Mesenchymal stem cell (in vitro differentiated cells and primary cell): ENCODE measurements at regions not wholly inside any gene's neighbourhood (a gene's known extent, or its start where the extent isn't known, plus 50 kb on each side); places are given as distances from the start of the nearest gene placed in this dataset.

Experiments
- DNase-seq: peaks from one replicate; pipeline ENCODE4 v3.0.0-alpha.2; 2013
- H2AFZ ChIP-seq: one replicate; pipeline ENCODE4 v1.6.1; 2013; ENCODE audit warnings: low read depth, mild to moderate bottlenecking, control low read depth, inconsistent platforms, low read length, moderate library complexity
- H2AK5ac ChIP-seq: 2 replicates; pipeline ENCODE4 v1.6.1; 2013; ENCODE audit warnings: low read length, moderate library complexity, mild to moderate bottlenecking, inconsistent platforms; ENCODE audit not compliant: severe bottlenecking
- H2BK120ac ChIP-seq: one replicate; pipeline ENCODE4 v1.6.1; 2013; ENCODE audit warnings: low read depth, mild to moderate bottlenecking, inconsistent platforms, low read length, moderate library complexity
- H2BK12ac ChIP-seq, 2 experiments: one replicate each; pipeline ENCODE4 v1.6.1; 2013; ENCODE audit warnings: inconsistent platforms in 2 of 2, low read length in 2 of 2, mild to moderate bottlenecking in 2 of 2, moderate library complexity in 2 of 2, control low read depth in 1 of 2
- H2BK15ac ChIP-seq: one replicate; pipeline ENCODE4 v1.6.1; 2013; ENCODE audit warnings: mild to moderate bottlenecking, low read depth, inconsistent platforms; ENCODE audit not compliant: poor library complexity, severe bottlenecking
- H2BK5ac ChIP-seq: 2 replicates; pipeline ENCODE4 v1.6.1; 2013; ENCODE audit warnings: low read depth, mild to moderate bottlenecking, low read length, control low read depth, inconsistent platforms; ENCODE audit not compliant: poor library complexity, severe bottlenecking
- H3K14ac ChIP-seq, 2 experiments: one replicate each; pipeline ENCODE4 v1.6.1; 2013; ENCODE audit warnings: inconsistent platforms in 2 of 2, low read length in 2 of 2, control low read depth in 1 of 2, mild to moderate bottlenecking in 1 of 2, moderate library complexity in 1 of 2
- H3K18ac ChIP-seq, 2 experiments: one replicate each; pipeline ENCODE4 v1.6.1; 2013; ENCODE audit warnings: inconsistent platforms in 2 of 2, low read length in 2 of 2, control low read depth in 1 of 2, low read depth in 1 of 2, mild to moderate bottlenecking in 1 of 2
- H3K23ac ChIP-seq, 2 experiments: one replicate each; pipeline ENCODE4 v1.6.1; 2013; ENCODE audit warnings: inconsistent platforms in 2 of 2, low read length in 2 of 2, mild to moderate bottlenecking in 2 of 2, moderate library complexity in 2 of 2, control low read depth in 1 of 2
- H3K27ac ChIP-seq: 2 replicates; pipeline ENCODE4 v1.5.1; 2013; ENCODE audit warnings: mild to moderate bottlenecking, moderate library complexity, low read length, control low read depth, inconsistent platforms; ENCODE audit not compliant: poor library complexity, severe bottlenecking
- H3K27me3 ChIP-seq, 2 experiments: 2 replicates each; pipeline versions ENCODE4 v1.6.1 to v1.7.0; 2013; ENCODE audit warnings: low read length in 2 of 2, mild to moderate bottlenecking in 2 of 2, moderate library complexity in 2 of 2, control low read depth in 1 of 2, inconsistent platforms in 1 of 2; ENCODE audit not compliant: control insufficient read depth in 1 of 2, insufficient read depth in 1 of 2
- H3K36me3 ChIP-seq, 2 experiments: 2 replicates each; pipeline versions ENCODE4 v1.6.1 to v1.7.0; 2013; ENCODE audit warnings: low read length in 2 of 2, control low read depth in 1 of 2, inconsistent platforms in 1 of 2, low read depth in 1 of 2, mild to moderate bottlenecking in 1 of 2; ENCODE audit not compliant: insufficient read depth in 2 of 2, control insufficient read depth in 1 of 2
- H3K4ac ChIP-seq, 2 experiments: one replicate each; pipeline ENCODE4 v1.6.1; 2013; ENCODE audit warnings: inconsistent platforms in 2 of 2, low read length in 2 of 2, mild to moderate bottlenecking in 2 of 2, moderate library complexity in 2 of 2, control low read depth in 1 of 2, low read depth in 1 of 2
- H3K4me1 ChIP-seq: 2 replicates; pipeline ENCODE4 v1.6.1; 2013; ENCODE audit warnings: low read depth, low read length, control low read depth; ENCODE audit not compliant: control insufficient read depth, insufficient read depth
- H3K4me2 ChIP-seq: 2 replicates; pipeline ENCODE4 v1.6.1; 2013; ENCODE audit warnings: low read length, mild to moderate bottlenecking, inconsistent platforms; ENCODE audit not compliant: poor library complexity, severe bottlenecking
- H3K4me3 ChIP-seq, 2 experiments: 2 replicates each; pipeline versions ENCODE4 v1.5.1 to v1.7.0; 2013; ENCODE audit warnings: low read length in 2 of 2, mild to moderate bottlenecking in 2 of 2, control low read depth in 1 of 2, low read depth in 1 of 2; ENCODE audit not compliant: insufficient read depth in 1 of 2
- H3K79me1 ChIP-seq: replicated peaks from 2 replicates; pipeline ENCODE4 v1.6.1; 2013; ENCODE audit warnings: mild to moderate bottlenecking, control low read depth, low read length, inconsistent platforms; ENCODE audit not compliant: poor library complexity, severe bottlenecking
- H3K9ac ChIP-seq: 2 replicates; pipeline ENCODE4 v1.7.0; 2013; ENCODE audit warnings: mild to moderate bottlenecking, low read length, moderate library complexity
- H3K9me3 ChIP-seq: 2 replicates; pipeline ENCODE4 v1.7.0; 2013; ENCODE audit warnings: mild to moderate bottlenecking, low read length; ENCODE audit not compliant: control insufficient read depth
- H4K8ac ChIP-seq: one replicate; pipeline ENCODE4 v1.6.1; 2013; ENCODE audit warnings: inconsistent platforms, mild to moderate bottlenecking, low read length, moderate library complexity
- H4K91ac ChIP-seq: one replicate; pipeline ENCODE4 v1.6.1; 2013; ENCODE audit warnings: mild to moderate bottlenecking, low read length, inconsistent platforms
- WGBS: methylation state at CpG from one replicate; pipeline ENCODE4 v1.1.7; 2013; ENCODE audit warnings: mixed read lengths; 5-methylcytosine and 5-hydroxymethylcytosine counted together

DNA sequence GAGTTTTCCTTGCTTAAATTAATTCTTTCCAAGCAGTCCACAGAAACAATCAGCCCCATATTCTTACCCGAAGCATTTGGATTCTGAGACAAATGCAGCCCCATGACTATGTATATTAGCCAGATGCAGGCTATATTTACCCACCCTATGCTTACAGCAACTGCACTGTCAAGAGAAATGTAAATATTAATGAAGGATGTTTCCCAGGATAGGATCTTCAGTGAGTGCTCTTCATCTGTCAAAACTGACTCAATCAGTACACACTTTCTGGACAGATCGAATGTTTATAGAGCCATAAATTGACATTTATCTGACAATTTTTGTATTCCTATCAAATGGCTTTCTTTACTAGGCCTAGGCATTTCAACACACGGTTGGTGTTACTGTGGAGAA, 725.3 kb upstream of the SEMA6A start:
- Histone ChIP-seq H3K9ac (no peak overlapping the region), H3K4me3 (no peak overlapping the region), H3K27ac (no peak overlapping the region), H2AK5ac (no peak overlapping the region), H3K4ac (no peak overlapping the region), H4K91ac (no peak overlapping the region), H3K4me2 (no peak overlapping the region), H2BK120ac (no peak overlapping the region), H3K36me3 (no peaks in the 10 kb centered on the region), H3K9me3 (peaks cover 7% of the 10 kb centered on the region), H3K18ac (no peak overlapping the region), H2AFZ (no peak overlapping the region), H3K27me3 (no peaks in the 10 kb centered on the region), H3K14ac (no peak overlapping the region), H3K4me1 (no peaks in the 10 kb centered on the region), H2BK15ac (no peak overlapping the region), H3K79me1 (no peaks in the 10 kb centered on the region), H2BK5ac (no peak overlapping the region), H3K23ac (no peak overlapping the region), H2BK12ac (no peak overlapping the region), H4K8ac (no peak overlapping the region)
- 11% methylated on average over 1 of the region's 3 CpGs for WGBS
- peak; percentile 52 for DNase-seq

DNA sequence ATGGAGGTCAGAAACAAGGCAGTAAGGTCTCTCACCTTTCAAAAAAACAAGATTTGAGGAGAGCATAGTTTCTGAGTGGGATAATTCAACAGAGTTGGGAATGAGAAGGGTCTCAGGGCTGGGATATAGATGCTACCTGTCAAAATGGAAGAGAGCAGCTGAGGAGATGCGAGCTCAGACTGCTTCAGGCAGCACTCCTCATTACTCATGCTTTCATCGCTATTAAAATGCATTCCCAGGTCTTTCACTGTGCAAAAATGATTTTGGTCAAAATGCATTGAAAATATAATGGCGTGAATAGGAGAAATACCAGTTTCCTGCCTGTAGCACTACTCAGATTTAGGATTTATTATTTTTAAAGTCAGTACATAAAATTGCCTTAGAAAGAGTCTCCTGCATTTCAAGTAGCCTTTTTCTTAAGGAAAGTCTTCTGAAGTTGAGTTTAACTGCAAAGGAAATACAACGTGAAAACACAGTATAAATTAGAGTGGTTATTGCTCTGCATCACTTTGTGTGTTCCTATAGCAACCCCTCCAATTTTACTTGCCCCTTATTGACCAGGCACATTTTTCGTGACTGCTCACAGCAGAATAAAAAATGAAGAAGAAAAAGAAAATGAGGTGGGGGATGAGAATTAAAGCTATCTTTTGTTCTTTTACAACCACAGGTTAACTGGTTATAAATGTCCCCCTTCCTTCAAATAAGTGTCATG, 724.8 kb upstream of the SEMA6A start:
- no peak overlapping the region for H3K4me3 ChIP-seq
- 86% methylated on average over 3 of the region's 5 CpGs for WGBS
- peaks cover 12% of the 10 kb centered on the region for H3K9me3 ChIP-seq
- H3K79me1 ChIP-seq, result no peaks in the 10 kb centered on the region
- H3K23ac ChIP-seq, result no peak overlapping the region
- H2AK5ac ChIP-seq, result no peak overlapping the region
- no peaks in the 10 kb centered on the region for H3K27me3 ChIP-seq
- H3K18ac ChIP-seq, result no peak overlapping the region
- no peak overlapping the region for H3K27ac ChIP-seq
- H3K14ac ChIP-seq, result no peak overlapping the region
- H2BK120ac ChIP-seq, result no peak overlapping the region
- H3K36me3 ChIP-seq, result no peaks in the 10 kb centered on the region
- no peak overlapping the region for H2BK15ac ChIP-seq
- no peak overlapping the region for H4K91ac ChIP-seq
- H2AFZ ChIP-seq, result no peak overlapping the region
- H2BK12ac ChIP-seq, result no peak overlapping the region
- no peak overlapping the region for H2BK5ac ChIP-seq
- H3K4ac ChIP-seq, result no peak overlapping the region
- H3K4me2 ChIP-seq, result no peak overlapping the region
- no peak overlapping the region for H4K8ac ChIP-seq
- DNase-seq, result peak; percentile 5
- H3K9ac ChIP-seq, result no peak overlapping the region
- no peaks in the 10 kb centered on the region for H3K4me1 ChIP-seq

DNA sequence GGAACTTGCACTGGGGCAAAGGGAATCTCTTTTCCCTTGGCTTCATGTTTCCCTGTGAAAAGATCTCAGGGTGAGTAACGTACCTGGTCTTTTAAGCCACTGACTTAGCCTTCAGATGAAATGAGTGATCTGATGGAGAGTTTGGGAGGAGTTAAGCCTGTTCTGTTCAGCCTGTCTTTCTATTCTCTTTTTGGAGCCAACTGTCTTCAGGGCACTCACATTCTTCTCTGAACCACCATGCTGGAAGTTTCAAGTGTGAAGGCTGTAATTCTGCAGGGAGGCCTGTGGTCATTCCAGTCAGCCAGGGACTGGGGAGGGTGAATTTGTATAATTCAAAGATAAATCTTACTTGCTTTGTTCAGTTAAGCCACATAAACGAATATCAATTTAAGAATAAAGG, 722.2 kb upstream of the SEMA6A start:
- no peak overlapping the region for H3K27ac ChIP-seq
- no peak overlapping the region for H2BK12ac ChIP-seq

DNA sequence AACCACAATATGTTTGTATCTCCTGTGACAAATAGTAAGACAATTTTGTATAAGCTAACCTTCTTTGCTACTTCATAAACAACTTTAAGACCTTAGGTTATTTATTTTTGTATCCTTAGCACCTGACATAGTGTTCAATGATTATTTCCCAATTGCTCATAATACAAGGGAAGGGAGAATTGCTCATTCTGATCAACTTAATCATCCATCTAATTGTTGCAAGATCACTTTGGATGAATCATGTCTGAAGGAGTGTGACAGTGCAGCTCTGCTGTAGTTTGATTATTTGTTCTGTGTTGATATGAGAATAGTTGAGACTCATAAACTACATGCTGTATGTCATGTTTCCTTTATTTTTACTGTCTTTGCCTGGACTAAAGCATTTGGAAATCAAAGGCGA, 721.3 kb upstream of the SEMA6A start:
- Histone ChIP-seq H3K18ac (no peak overlapping the region), H3K4me3 (no peak overlapping the region), H3K27me3 (no peaks in the 10 kb centered on the region), H3K27ac (no peak overlapping the region), H3K4ac (no peak overlapping the region), H2BK15ac (no peak overlapping the region), H2BK120ac (no peak overlapping the region), H3K23ac (no peak overlapping the region), H3K14ac (no peak overlapping the region), H3K36me3 (no peaks in the 10 kb centered on the region), H3K4me2 (no peak overlapping the region), H2AFZ (no peak overlapping the region), H4K8ac (no peak overlapping the region), H3K9ac (no peak overlapping the region), H3K79me1 (no peaks in the 10 kb centered on the region), H2AK5ac (no peak overlapping the region), H4K91ac (no peak overlapping the region), H3K9me3 (peaks cover 14% of the 10 kb centered on the region), H2BK12ac (no peak overlapping the region), H2BK5ac (no peak overlapping the region), H3K4me1 (no peaks in the 10 kb centered on the region)
- DNase-seq, result peak; percentile 25
- WGBS, result no CpG with 5 or more reads among the region's 1 CpG

More for the DNA sequence above, 722.2 kb upstream of the SEMA6A start:
- Histone ChIP-seq H2BK5ac (no peak overlapping the region), H3K36me3 (no peaks in the 10 kb centered on the region), H3K9ac (no peak overlapping the region), H3K4me1 (no peaks in the 10 kb centered on the region), H4K8ac (no peak overlapping the region), H3K79me1 (no peaks in the 10 kb centered on the region), H3K4me3 (no peak overlapping the region), H3K9me3 (peaks cover 14% of the 10 kb centered on the region), H2BK15ac (no peak overlapping the region), H2AK5ac (no peak overlapping the region), H3K4ac (no peak overlapping the region), H3K18ac (peak overlapping the region in 1 of 2 experiments; percentile 33), H2AFZ (no peak overlapping the region), H4K91ac (no peak overlapping the region), H3K27me3 (no peaks in the 10 kb centered on the region), H3K14ac (peak overlapping the region in 1 of 2 experiments; percentile 15), H3K23ac (no peak overlapping the region), H2BK120ac (no peak overlapping the region), H3K4me2 (no peak overlapping the region)
- 100% methylated on average over 1 of the region's 2 CpGs for WGBS
- DNase-seq, result no peak
